CD4-positive, alpha-beta T cell treated with Interleukin-6 at 100 ng/mL for 8 hours (primary cell): ENCODE measurements at regions not wholly inside any gene's neighbourhood (a gene's known extent, or its start where the extent isn't known, plus 50 kb on each side); places are given as distances from the start of the nearest gene placed in this dataset.
"Not testable (repeated sequence)": the region's sequence is repeated elsewhere in the genome, so short reads cannot be mapped to it uniquely, and the experiment has no call there.

Source experiments
- DNase-seq: peaks from one replicate; pipeline ENCODE4 v3.0.0-alpha.2; 2020; ENCODE audit warnings: mixed read lengths, low spot score

- no peak for DNase-seq
These were observed 396.8 kb downstream of the NPIPA8 start for GRCh38 chr16:17939723-17940122.

GRCh38 chr16:17939122-17939536, 397.4 kb downstream of the NPIPA8 start:
- DNase-seq: no peak

DNA sequence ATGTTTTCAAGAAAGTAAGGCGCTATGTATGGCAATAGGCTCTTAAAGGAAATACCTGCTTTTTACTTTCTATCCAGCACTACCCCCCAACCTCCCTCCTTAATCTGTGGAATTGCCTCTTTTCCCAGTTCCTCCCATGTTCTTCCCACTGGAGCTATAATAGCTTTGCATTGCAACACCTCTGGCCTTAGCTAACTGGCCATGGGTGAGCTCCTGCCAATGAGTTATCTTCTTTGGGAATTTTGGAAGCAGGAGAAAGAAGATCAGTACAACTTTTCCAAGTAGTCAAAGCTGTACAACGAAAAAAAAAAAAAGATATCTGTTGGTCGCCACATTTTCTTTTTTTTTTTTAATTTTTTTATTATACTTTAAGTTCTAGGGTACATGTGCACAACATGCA, 398.0 kb downstream of the NPIPA8 start:
- DNase-seq: no peak

- no peak for DNase-seq
These were observed 399.7 kb downstream of the NPIPA8 start for GRCh38 chr16:17936766-17937402.

DNA sequence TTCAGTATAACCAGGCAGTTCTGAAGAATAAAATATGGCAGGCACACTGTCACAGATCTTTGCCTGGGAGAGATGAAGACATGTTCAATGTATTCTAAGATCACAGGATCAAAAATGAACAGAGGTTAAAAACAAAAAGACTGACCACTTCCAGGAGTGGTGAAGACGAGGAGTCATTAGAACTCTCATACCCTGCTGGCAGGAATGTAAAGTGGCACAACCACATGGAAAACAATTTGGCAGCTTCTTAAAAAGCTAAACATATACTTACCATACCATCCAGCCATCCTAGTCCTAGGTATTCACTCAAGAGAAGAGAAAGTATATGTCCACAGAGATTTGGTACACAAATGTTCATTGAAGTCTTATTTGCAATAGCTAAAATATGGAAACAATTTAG, 406.3 kb downstream of the NPIPA8 start:
- no peak for DNase-seq

DNA sequence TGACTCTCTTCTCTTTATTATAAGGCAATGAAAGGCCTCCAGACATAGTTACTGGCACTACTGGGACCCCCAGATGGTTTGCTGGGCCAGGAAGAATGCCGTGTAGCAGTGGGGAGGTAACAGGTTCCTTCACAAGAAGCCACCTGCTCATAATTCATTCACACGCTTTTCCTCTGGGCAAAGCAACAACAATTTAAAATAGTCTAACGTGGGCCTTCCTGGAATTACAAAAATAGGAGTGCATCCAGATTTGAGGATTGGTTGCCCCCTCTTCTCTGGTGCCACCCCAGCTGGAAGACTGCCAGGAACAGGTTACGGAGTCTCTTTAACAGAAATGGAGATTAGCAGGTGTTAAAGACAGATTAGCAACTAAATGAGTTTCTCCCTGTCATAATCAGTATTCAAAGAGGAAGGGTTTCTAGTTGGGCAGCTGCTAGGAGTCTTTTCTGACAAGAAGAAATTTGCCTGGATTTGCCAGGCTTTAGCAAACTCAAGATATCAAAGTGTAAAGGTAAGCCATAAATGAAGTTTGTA, 409.6 kb downstream of the NPIPA8 start:
- DNase-seq: no peak

GRCh38 chr16:17926461-17926860, 410.1 kb downstream of the NPIPA8 start:
- DNase-seq: no peak

- DNase-seq: no peak
These were observed 410.8 kb downstream of the NPIPA8 start for GRCh38 chr16:17925761-17926160.

DNA sequence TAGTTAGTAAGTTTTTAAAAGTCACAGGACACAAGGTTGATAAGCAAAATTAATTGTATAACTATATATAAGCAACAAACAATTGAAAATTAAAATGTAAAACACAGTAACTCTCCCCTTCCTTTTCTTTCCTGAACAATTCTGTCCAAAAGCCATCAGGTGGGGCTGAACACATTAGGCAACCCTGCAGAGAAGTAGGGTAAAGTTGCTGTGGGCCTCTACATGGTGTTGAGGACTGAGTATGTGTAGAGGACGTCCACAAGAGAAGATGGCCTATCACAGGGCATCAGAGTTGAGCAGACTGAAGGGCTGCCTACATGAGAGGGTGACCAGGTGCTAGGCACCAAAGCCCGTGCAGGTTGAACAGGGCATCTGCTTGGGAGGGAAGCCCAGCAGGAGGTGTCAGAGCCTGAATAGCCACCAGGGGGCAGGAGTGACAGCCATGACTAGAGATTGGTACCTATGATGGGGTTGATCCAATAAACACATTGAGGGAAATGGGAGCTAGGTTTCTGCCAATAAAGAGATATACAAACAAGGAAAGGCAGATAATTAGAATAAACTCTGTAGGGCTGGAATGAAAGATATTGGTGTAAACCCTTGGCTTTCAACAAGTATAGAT, 415.1 kb downstream of the NPIPA8 start:
- peak; percentile 6 for DNase-seq

DNA sequence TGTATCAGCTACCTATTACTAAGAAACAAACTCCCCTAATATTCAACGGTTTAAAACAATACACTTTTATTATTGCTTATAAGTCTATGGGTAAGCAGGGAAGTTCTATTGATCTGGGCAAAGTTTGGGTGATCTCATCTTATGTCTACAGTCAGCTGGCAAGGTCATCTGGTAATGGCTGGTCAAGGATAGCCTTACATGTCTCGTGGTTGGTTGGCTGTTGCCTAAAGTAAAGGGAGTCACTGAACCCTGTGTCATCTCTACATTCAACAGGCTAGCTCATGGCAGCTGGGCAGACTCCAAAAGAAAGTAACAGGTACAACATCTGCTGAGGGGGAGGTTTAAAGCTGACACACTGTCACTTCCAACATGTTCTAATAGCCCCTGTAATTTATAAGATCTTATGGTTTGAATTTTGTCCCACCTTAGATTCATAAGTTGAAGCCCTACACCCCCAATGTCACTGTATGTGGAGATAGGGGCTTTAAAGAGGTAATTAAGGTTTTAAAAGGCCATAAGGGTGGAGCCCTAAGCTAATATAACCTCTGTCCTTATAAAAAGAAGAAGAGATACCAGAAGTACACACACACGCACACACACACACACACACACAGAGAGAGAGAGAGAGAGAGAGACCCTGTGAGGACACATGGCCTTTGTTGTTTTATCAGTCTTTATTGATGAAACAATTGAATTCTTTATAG, 419.1 kb downstream of the NPIPA8 start:
- DNase-seq: no peak

DNA sequence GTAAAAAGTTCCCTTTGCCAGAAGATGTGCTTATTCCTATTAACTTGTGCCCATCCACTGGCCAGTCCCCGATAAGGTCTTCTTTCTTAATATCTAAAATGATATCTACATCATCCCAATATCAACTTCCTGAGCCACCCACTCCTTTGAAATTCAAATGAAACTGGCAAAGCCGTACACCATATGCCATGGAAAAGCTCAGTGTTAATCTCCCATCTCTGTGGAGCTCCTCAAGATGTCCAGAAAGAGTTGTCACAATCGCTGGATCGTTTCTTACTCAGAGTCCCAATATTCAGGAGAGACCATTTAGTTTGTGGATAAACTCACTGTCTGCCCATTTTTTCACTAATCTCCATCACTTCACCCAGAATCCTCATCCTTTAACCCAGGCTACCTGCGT, 420.7 kb downstream of the NPIPA8 start:
- no peak for DNase-seq

DNA sequence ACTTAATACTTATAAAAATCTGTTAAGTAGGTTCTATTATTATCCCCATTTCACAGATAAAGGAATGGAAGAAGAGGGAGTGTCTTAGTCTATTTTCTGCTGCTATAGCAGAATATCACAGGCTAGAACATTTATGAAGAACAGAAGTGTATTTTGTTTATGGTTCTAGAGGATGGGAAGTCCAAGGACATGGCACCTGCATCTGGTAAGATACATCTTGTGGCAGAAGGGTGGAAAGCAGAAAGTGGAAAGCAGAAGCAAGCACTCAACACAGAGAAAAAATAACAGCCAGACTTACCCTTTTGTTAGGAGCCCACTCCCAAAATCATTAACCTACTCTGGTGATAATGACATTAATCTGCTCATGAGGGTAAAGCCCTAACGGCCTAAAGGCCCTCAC, 422.4 kb downstream of the NPIPA8 start:
- no peak for DNase-seq

- DNase-seq: not testable (repeated sequence)
These were observed 425.0 kb downstream of the NPIPA8 start for GRCh38 chr16:17911578-17911977.

- DNase-seq: not testable (repeated sequence)
These were observed 429.9 kb downstream of the NPIPA8 start for GRCh38 chr16:17906626-17907025.

GRCh38 chr16:17901309-17901708, 430.5 kb upstream of the XYLT1 start:
- DNase-seq: no peak

- no peak for DNase-seq
These were observed 428.4 kb upstream of the XYLT1 start for GRCh38 chr16:17899141-17899540.

DNA sequence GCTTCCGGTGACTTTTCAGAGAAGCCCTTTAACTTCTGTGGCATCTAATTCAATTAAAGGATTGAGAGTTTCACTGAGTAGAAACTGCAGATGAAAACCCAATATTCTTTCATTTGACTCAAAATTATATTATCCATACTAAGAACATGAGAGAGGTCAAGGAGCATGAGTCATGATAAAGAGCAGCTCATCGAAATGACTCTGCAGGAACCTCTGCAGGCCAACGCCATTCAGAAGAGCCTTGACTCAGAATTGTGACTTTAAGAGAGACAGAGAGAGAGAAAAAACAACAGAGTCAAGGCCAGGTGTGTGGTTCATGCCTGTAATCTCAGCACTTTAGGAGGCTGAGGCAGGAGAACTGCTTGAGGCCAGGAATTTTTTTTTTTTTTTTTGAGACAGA, 417.2 kb upstream of the XYLT1 start:
- no peak for DNase-seq

- DNase-seq: no peak
These were observed 415.0 kb upstream of the XYLT1 start for GRCh38 chr16:17885659-17886207.

DNA sequence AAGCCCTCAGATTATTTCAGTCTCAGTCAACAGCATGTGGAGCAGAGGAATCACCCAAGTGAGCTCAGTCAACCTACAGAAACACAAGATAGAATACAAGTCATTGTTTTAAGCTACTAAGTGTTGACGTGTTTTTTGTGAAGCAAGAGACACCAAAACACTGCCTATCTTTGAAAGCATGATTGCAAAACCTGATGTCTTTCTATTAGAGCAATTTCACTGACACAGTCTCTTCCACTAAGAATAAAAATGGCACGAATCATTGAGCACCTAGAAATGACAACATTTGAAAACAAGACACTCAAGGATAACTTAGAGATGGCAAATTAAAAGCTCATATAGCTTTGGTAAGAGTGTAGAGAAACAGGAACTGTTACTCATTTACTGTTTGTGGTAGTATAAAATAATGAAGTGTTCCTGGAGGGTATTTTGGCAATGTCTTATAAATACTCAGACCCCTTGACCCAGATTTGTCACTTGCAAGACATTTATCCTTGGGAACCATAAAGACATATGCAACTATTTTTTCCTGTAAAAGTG, 407.1 kb upstream of the XYLT1 start:
- no peak for DNase-seq

DNA sequence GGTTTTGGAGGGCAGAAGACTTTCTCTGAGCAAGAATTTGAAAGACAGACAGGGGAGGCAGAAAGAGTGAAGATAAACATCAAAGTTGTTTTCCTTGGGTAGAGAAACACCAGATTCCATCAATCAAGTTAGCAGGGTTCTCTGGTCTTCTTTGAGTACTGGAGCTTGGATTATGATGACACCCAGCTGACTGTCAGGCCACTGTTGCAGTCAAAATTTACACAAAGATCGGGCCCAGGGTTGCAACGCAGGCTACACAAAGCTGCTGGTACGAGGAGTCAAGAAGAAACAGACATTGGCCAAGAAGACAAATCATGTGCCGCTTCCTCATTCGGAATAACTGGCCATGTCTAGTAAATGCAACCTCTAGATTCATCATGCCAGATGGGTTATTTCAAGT, 396.2 kb upstream of the XYLT1 start:
- no peak for DNase-seq

DNA sequence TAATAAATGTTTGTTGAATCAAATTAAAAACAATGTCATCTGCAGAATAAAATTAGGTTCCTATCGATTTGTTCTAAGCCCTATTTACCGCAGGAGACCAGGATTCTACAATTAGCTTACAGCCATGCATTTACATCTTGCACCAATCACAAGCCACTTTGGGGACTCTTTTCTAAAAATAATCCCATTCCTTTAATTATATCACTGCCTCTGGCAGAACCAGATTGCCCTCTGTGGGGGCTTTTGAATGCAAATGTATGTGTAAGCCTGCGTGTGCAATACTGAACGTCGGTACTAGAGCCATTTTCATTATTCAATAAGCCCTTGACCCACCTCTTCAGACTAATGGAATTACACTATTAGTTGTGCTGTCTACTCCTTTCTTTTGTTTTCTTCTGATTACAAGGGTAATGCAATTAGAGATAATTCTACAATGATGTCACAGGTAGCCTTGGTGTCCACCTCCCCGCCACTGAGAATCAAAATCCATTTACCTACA, 391.3 kb upstream of the XYLT1 start:
- DNase-seq: no peak

DNA sequence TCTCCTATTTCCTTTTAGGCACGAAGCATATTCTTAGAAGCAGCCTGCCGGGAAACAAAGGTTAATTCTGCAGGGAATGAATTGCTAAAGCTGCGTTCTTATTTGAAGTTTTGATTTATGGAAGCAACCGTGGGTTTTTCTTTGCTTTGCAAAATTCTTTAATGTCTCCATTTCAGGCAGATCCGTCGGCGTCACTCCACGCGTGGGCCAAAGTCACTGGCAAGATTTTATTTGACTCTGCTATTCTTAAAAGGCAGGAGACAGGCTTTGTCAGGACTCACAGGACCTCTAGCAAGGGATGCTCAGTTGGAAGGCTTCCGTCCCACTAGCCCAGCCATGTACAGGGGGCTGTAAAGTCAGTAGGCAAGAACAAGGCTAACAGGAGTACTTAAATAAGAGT, 387.3 kb upstream of the XYLT1 start:
- no peak for DNase-seq
